IMR-90 (cell line): ENCODE measurements at regions not wholly inside any gene's neighbourhood (a gene's known extent, or its start where the extent isn't known, plus 50 kb on each side); places are given as distances from the start of the nearest gene placed in this dataset.

Source experiments
- ATAC-seq: fragments of 200-7000 bp; cut with Tn5 transposase; 2 replicates; pipeline ENCODE4 v1.9.1; 2020; ENCODE audit warnings: low read depth, mild to moderate bottlenecking, moderate library complexity
- BruUV-seq: library from RNA; stranded (reverse); fragments of 400-500 nt; replicated peaks from 2 replicates; lab custom pipeline; 2021; lab: Mats Ljungman, UMichigan
- CTCF ChIA-PET: fragments of 300-600 bp; formaldehyde crosslinking; extraction: SDS; loops from one replicate; lab custom pipeline; 2021; ENCODE audit warnings: antibody characterized with exemption; lab: Yijun Ruan, JAX
- POLR2A ChIA-PET: fragments of 300-600 bp; sonication (Branson Sonifier 250); formaldehyde crosslinking; loops from one replicate; lab custom pipeline; 2022; ENCODE audit warnings: antibody characterized with exemption; ENCODE audit not compliant: unreplicated experiment; lab: Charles Lee
- DNase-seq: peaks from one replicate; pipeline ENCODE4 v3.0.0; 2013
- H2AFZ ChIP-seq: replicated peaks from 2 replicates; pipeline ENCODE3; 2013; ENCODE audit warnings: low read length, mild to moderate bottlenecking; ENCODE audit not compliant: poor library complexity
- H2AK5ac ChIP-seq: 2 replicates; pipeline ENCODE4 v1.6.1; 2013; ENCODE audit warnings: low read depth, low read length, inconsistent platforms
- H2AK9ac ChIP-seq: replicated peaks from 2 replicates; pipeline ENCODE3; 2013; ENCODE audit warnings: mild to moderate bottlenecking, low read depth, low read length, moderate library complexity; ENCODE audit not compliant: poor library complexity
- H2BK120ac ChIP-seq: 2 replicates; pipeline ENCODE4 v1.6.1; 2013; ENCODE audit warnings: low read depth, low read length, inconsistent platforms
- H2BK15ac ChIP-seq: 3 replicates; pipeline ENCODE4 v1.6.1; 2013; ENCODE audit warnings: low read depth, low read length, inconsistent platforms
- H2BK20ac ChIP-seq: 2 replicates; pipeline ENCODE4 v1.6.1; 2013; ENCODE audit warnings: low read depth, mild to moderate bottlenecking, inconsistent platforms, low read length, moderate library complexity
- H2BK5ac ChIP-seq: 2 replicates; pipeline ENCODE4 v1.6.1; 2013; ENCODE audit warnings: mild to moderate bottlenecking, low read depth, low read length, inconsistent platforms; ENCODE audit not compliant: poor library complexity, severe bottlenecking
- H3K14ac ChIP-seq: replicated peaks from 2 replicates; pipeline ENCODE4 v1.6.1; 2013; ENCODE audit warnings: low read depth, low read length, inconsistent platforms
- H3K18ac ChIP-seq: 2 replicates; pipeline ENCODE4 v1.6.1; 2013; ENCODE audit warnings: low read depth, low read length, control low read depth
- H3K23ac ChIP-seq: 2 replicates; pipeline ENCODE4 v1.6.1; 2013; ENCODE audit warnings: low read depth, low read length, inconsistent platforms
- H3K27ac ChIP-seq: 2 replicates; pipeline ENCODE4 v1.5.1; 2013; ENCODE audit warnings: mild to moderate bottlenecking, control low read depth, low read length; ENCODE audit not compliant: insufficient read depth
- H3K27me3 ChIP-seq: 2 replicates; pipeline ENCODE4 v1.6.1; 2013; ENCODE audit warnings: low read length; ENCODE audit not compliant: control insufficient read depth, insufficient read depth
- H3K36me3 ChIP-seq: 2 replicates; pipeline ENCODE4 v1.6.1; 2013; ENCODE audit warnings: low read length, mixed read lengths; ENCODE audit not compliant: control insufficient read depth, insufficient read depth
- H3K4ac ChIP-seq: 2 replicates; pipeline ENCODE4 v1.6.1; 2013; ENCODE audit warnings: low read depth, low read length, inconsistent platforms
- H3K4me1 ChIP-seq: 2 replicates; pipeline ENCODE4 v1.6.1; 2013; ENCODE audit warnings: low read length, mixed read lengths; ENCODE audit not compliant: control insufficient read depth, insufficient read depth
- H3K4me2 ChIP-seq: 2 replicates; pipeline ENCODE4 v1.6.1; 2013; ENCODE audit warnings: low read depth, mild to moderate bottlenecking, control low read depth, low read length, moderate library complexity
- H3K4me3 ChIP-seq: 2 replicates; pipeline ENCODE4 v1.5.1; 2013; ENCODE audit warnings: low read depth, mild to moderate bottlenecking, control low read depth, low read length, moderate library complexity; ENCODE audit not compliant: insufficient read depth
- H3K56ac ChIP-seq: 2 replicates; pipeline ENCODE4 v1.6.1; 2013; ENCODE audit warnings: low read length, inconsistent platforms; ENCODE audit not compliant: insufficient read depth; ENCODE audit errors: extremely low read depth
- H3K79me1 ChIP-seq, 2 experiments: 2 replicates each; pipeline ENCODE4 v1.6.1; 2013; ENCODE audit warnings: low read length in 2 of 2, inconsistent platforms in 1 of 2, low read depth in 1 of 2
- H3K9ac ChIP-seq: 2 replicates; pipeline ENCODE4 v1.6.1; 2013; ENCODE audit warnings: low read depth, low read length, control low read depth
- H3K9me1 ChIP-seq: 2 replicates; pipeline ENCODE4 v1.6.1; 2013; ENCODE audit warnings: low read length, inconsistent platforms; ENCODE audit not compliant: insufficient read depth
- H3K9me3 ChIP-seq: 2 replicates; pipeline ENCODE4 v1.6.1; 2013; ENCODE audit warnings: low read length; ENCODE audit not compliant: control insufficient read depth, insufficient read depth
- H4K20me1 ChIP-seq: 2 replicates; pipeline ENCODE4 v1.6.1; 2013; ENCODE audit warnings: low read length, inconsistent platforms; ENCODE audit not compliant: insufficient read depth
- H4K5ac ChIP-seq: 2 replicates; pipeline ENCODE4 v1.6.1; 2013; ENCODE audit warnings: mild to moderate bottlenecking, low read depth, low read length, control low read depth
- H4K8ac ChIP-seq, 2 experiments: 2 replicates each; pipeline ENCODE4 v1.6.1; 2013; ENCODE audit warnings: low read depth in 2 of 2, low read length in 2 of 2, control low read depth in 1 of 2, inconsistent platforms in 1 of 2
- H4K91ac ChIP-seq: 2 replicates; pipeline ENCODE4 v1.6.1; 2013; ENCODE audit warnings: low read depth, low read length, inconsistent platforms; ENCODE audit not compliant: insufficient read depth
- CHD1 ChIP-seq: IDR thresholded peaks from 2 replicates; pipeline ENCODE4 v1.6.1; 2012; ENCODE audit warnings: low read depth, low read length, improper control_type of control experiment
- CTCF ChIP-seq: conservative IDR thresholded peaks from 2 replicates; pipeline ENCODE4 v1.5.1; 2012; ENCODE audit warnings: mild to moderate bottlenecking, low read depth, low read length, improper control_type of control experiment
- RCOR1 ChIP-seq: IDR thresholded peaks from 2 replicates; pipeline ENCODE4 v1.6.1; 2012; ENCODE audit warnings: mild to moderate bottlenecking, low read length, improper control_type of control experiment; ENCODE audit not compliant: insufficient replicate concordance
- WGBS, 2 experiments: methylation state at CpG; one replicate each; pipeline versions ENCODE4 v1.1.5 to v1.1.7; 2013; ENCODE audit warnings: missing lambda C conversion rate in 2 of 2; ENCODE audit not compliant: insufficient read length in 1 of 2; ENCODE audit errors: extremely low coverage in 2 of 2; 5-methylcytosine and 5-hydroxymethylcytosine counted together
- dilution Hi-C: fragments of 300-500 bp; cut with HindIII; formaldehyde crosslinking; loops from one replicate; pipeline ENCODE4 v1.14.3; 2018; ENCODE audit warnings: low sequenced_read_pairs; ENCODE audit not compliant: unreplicated experiment
- in situ Hi-C: fragments of 300-500 bp; cut with MboI; formaldehyde crosslinking; loops from 3 replicates; pipeline ENCODE4 v1.14.3; 2019; ENCODE audit warnings: low sequenced_read_pairs, inconsistent platforms, mixed read lengths
- intact Hi-C: fragments of 100-400 bp; cut with micrococcal nuclease; formaldehyde crosslinking; loops from 2 replicates; pipeline ENCODE4 v1.10.0; 2022

DNA sequence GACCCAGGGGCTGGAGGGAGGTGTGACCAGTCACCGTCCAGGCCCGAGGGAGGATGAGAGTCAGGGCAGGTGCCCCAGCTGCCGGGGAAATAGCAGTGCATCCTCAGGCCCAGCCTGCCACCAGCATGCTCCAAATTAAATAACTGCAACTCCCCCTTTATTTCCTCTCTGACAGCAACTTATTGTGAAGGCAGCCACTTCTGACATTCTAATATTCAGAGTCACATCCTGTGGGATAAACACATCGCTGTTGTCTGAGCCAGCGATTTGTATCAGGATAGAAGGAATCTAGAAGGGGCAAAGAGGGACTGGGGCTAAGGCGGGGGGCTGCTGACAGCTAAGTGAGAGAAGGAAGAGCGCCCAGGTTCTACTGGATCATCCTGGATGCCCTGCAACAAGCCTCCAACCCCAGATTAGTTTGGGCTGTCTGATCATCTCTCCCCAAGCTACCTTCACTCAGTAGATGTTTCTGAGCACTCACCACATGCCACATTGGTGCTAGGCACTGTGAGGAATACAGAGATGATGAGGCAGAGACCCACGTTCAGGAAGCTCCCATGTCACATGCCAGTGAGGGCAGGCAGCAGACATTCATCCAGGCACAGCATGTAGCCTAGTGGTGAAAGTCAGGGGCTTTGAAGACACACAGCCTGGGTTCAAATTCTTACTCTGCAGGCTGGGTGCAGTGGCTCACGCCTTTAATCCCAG lies 214.1 kb downstream of the BUD13 start:
- H4K20me1 ChIP-seq, result no peaks in the 10 kb centered on the region
- no peak overlapping the region for H3K14ac ChIP-seq
- H3K4ac ChIP-seq, result no peak overlapping the region
- H2AK9ac ChIP-seq, result peak overlapping the region; percentile 65
- DNase-seq (peak; percentile 31), ATAC-seq (no peak)
- ChIA-PET POLR2A (no interaction called here), CTCF (no interaction called here)
- no peak overlapping the region for H4K91ac ChIP-seq
- no peak overlapping the region for H2BK20ac ChIP-seq
- H3K4me2 ChIP-seq, result no peak overlapping the region
- H2BK5ac ChIP-seq, result no peak overlapping the region
- no TSS peak for BruUV-seq
- H4K8ac ChIP-seq, result no peak overlapping the region
- no peak overlapping the region for H3K9ac ChIP-seq
- H2AFZ ChIP-seq, result peak overlapping the region; percentile 58
- H3K27me3 ChIP-seq, result peaks cover 2% of the 10 kb centered on the region; the same call in 1 of the 2 replicates
- no peak overlapping the region for H4K5ac ChIP-seq
- no peak overlapping the region for H3K18ac ChIP-seq
- H2BK15ac ChIP-seq, result no peak overlapping the region
- no peak overlapping the region for H3K23ac ChIP-seq
- TF ChIP-seq CHD1 (no peak), RCOR1 (no peak), CTCF (no peak)
- H3K9me1 ChIP-seq, result 0 out of 2 replicates have a peak, but pooled peaks cover 3% of the 10 kb centered on the region
- no peak overlapping the region for H2BK120ac ChIP-seq
- no peaks in the 10 kb centered on the region for H3K9me3 ChIP-seq
- H2AK5ac ChIP-seq, result no peak overlapping the region
- H3K36me3 ChIP-seq, result no peaks in the 10 kb centered on the region
- H3K27ac ChIP-seq, result no peak overlapping the region
- no peaks in the 10 kb centered on the region for H3K4me1 ChIP-seq
- intact Hi-C loops (no loop called here), in situ Hi-C loops (no loop called here), dilution Hi-C loops (no loop called here)
- H3K79me1 ChIP-seq, result no peaks in the 10 kb centered on the region
- WGBS, 2 experiments, result 60% methylated on average over 1 of the region's 9 CpGs; no CpG with 5 or more reads in 1 of the 2 experiments
- no peak overlapping the region for H3K4me3 ChIP-seq
- no peak overlapping the region for H3K56ac ChIP-seq
